GM21737 (cell line): ENCODE measurements at regions not wholly inside any gene's neighbourhood (a gene's known extent, or its start where the extent isn't known, plus 50 kb on each side); places are given as distances from the start of the nearest gene placed in this dataset.

Experiments
- ATAC-seq: cut with Tn5 transposase; IDR thresholded peaks from one replicate; pipeline ENCODE4 v1.9.1; 2021; ENCODE audit warnings: mild to moderate bottlenecking, moderate library complexity; ENCODE audit not compliant: unreplicated experiment

DNA sequence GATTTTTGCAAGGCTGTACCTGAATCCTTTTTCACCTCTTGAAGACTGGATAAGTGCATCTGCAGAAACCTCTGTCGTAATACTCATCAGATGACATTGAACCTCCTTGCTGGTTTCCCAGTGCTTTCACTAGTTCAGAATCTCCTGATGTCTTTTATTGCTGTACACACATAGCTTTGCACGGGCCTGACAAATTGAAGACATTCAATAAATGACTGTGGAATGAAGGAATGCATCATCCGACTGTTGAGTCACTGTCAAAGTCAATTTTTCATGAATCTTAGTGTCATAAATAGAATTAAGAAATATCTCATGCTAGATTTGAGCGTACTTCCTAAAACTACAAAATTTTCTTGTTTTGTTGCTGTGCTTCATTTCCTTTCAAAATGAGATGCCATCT is 598.2 kb upstream of the MAP3K7 start:
- ATAC-seq: no peak

DNA sequence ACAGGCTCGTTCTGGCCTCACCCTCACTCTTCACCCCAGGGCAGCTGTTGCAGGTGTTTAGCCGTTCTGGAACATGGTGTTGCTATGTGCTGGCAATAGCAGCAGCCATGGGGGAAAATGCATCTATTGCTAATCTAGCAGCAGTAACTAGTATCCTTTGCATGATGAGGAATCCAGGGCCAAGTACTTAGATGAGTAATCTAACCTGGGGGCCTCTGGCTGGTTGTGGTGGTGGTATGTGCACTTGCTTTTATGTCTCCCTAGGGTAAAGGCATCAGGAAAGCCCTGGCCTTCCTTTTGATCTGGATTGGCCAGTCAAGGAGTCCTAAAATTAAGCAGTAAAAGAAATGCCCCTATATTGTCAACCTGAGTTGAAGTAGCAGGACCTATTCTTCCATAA is 594.5 kb upstream of the MAP3K7 start:
- no peak for ATAC-seq

DNA sequence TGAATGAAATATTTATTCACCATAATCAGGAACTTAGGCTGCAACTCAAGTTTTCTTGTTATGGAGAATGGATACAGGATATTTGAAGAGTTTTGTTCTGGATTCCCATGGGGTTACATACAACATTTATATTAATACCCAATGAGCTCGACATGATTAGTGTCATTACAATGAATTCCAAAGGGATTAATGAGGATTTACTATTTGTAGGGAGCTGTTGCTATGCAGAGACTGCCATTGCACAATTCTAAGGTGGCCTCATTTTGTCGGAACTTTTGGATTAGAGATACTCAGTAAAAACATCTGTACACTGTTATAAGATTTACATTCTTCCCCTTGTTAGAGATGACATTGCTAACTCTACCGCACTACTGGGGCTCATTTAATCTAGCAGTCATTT is 586.8 kb upstream of the MAP3K7 start:
- no peak for ATAC-seq

GRCh38 chr6:91173186-91173585 is 586.3 kb upstream of the MAP3K7 start:
- ATAC-seq: no peak

DNA sequence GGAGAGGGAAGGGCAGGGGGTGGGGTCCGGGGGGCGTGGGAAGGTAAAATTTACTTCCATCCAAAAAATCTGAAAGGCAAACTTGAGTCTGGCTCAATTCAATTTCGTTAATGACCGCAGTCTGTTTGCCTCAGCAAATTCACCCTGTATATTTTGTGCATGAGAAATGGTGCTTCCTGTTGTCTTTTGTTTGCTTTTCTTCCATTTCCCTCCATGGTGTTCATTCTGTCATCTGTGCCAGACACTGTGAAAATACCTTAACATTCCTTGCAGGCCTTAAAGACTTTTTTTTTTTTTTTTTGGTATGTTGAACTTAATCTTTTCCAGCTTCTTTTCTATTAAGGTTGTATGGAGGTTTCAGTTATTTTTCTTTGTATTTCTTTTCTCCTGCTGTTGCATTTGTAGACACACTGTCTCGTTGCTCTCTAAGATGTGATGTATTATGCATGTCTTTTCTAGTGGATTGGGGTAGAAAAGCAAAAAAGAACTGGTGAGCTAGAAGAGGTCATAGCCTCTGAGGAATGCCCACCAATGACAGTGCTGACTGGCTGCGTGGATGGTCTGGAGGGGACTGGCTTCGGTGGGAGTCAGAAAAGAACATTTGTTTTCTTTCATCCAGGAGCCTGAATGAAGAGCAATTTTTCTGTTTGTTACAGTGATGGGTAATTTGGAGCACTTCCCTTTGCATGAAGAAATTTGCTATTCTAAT is 585.0 kb upstream of the MAP3K7 start:
- no peak for ATAC-seq

- ATAC-seq: no peak
Measured at GRCh38 chr6:91167846-91168245, 581.0 kb upstream of the MAP3K7 start.

- ATAC-seq: no peak
Measured at GRCh38 chr6:91166271-91167046, 579.6 kb upstream of the MAP3K7 start.

DNA sequence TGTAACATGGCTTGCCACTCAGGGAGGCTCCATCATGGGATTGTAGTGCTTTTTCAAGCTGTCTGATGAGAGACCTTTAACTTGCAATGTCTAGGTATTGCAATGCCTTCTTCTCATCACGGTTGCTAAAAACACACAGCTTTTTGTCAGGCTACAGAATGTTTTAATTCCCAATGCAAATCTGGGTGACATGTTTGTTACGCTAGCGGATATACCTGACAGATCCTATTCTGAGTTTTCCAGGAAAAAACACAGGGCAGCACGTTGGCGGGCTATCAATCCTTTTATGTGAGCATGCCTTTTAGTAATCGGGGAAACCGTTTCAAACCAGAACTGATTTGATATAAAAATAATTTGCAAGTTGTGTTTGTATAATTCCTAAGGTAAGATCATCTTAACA is 577.2 kb upstream of the MAP3K7 start:
- ATAC-seq: no peak

GRCh38 chr6:91161246-91161645 is 574.4 kb upstream of the MAP3K7 start:
- no peak for ATAC-seq

GRCh38 chr6:91155129-91155785 is 568.4 kb upstream of the MAP3K7 start:
- ATAC-seq: no peak

GRCh38 chr6:91152824-91153223 is 566.0 kb upstream of the MAP3K7 start:
- no peak for ATAC-seq

- ATAC-seq: no peak
Measured at GRCh38 chr6:91149956-91150705, 563.3 kb upstream of the MAP3K7 start.

GRCh38 chr6:91149246-91149955 is 562.5 kb upstream of the MAP3K7 start:
- ATAC-seq: no peak

DNA sequence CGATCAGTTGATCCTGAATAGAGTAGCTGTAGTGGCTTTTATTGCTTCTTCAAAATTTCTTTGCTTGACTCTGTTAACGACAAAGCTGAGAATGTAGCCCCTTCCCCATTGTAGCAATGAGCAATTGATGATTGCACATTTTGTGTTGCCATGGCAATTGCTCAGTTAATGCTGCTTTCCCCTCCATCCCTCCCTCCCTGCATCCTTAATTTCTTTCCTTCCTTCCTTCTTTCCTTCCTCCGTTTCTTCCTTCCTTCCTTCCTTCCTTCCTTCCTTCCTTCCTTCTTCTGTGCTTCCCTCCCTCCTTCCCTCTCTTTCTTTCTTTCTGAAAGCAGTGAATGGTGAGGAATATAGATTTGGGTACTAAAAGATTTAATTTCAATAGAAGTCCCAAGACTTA is 557.3 kb upstream of the MAP3K7 start:
- ATAC-seq: no peak

DNA sequence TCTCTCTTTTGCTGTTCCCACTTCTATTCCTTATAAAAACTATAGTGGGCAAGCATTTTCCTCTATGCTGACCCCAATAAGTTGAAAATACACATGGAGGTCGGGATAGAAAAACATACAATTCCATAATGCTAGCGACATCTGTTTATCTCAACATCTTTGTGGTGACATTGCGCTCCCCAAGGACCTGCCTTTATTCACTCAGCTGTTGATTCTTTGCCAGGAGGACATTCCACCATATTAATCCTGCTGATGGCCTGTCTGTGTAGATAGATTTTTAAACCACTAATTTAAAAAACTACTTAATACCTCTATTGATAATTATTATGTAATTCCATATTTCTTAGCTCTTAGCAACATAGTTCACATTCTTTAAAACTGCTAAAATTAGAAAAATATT is 555.3 kb upstream of the MAP3K7 start:
- ATAC-seq: no peak

GRCh38 chr6:91141346-91141745 is 554.5 kb upstream of the MAP3K7 start:
- ATAC-seq: no peak

DNA sequence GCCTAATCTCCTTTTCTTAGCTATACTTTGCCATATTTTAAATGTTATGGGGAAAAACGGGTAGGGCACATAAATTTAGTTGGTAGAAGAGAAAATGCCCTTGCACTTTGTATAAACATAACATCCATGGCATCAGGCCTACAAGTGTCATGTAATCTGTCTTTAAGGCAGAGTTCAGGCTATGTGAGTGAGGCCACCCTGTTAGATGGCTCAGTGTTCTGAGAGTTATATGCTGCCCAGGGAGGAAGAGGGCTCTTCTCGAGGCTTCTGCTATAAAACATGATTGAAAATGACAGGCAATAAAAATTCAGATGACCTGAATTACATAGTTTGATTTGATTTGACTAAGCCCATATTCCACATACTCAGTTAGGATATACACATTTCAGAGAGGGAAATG is 553.6 kb upstream of the MAP3K7 start:
- no peak for ATAC-seq

- ATAC-seq: no peak
Measured at GRCh38 chr6:91137286-91137685, 550.4 kb upstream of the MAP3K7 start.

DNA sequence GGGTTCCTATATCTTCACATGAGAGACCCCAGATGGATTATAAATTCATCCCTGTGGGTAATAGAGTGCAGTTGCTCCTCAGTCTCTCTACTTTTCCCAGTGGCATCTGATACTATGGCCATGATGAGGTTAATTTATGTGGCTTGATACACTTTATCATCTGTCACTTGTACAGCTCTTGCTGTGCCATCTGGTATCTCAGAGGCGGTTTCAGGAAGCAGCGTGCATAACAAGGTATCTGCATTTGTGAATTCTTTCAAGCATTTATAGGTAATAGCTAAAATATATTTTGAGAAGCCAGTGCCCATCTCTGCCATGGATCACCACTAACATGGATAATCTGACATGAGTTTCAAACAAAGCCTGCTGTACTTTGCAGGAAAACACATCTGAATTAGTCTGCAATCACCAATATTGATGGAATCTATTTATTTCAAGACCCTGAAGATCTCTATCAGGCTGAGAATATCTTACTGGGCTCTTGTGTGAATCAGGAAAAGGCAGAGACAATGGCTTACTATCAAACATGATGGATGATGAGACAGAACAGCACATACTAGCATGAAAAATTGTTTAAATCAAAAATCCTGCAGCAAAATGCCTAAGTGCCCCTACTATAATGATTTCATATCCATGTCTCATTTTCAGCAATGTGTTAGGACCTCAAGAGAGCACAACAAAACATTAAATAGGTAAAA is 548.7 kb upstream of the MAP3K7 start:
- ATAC-seq: no peak

DNA sequence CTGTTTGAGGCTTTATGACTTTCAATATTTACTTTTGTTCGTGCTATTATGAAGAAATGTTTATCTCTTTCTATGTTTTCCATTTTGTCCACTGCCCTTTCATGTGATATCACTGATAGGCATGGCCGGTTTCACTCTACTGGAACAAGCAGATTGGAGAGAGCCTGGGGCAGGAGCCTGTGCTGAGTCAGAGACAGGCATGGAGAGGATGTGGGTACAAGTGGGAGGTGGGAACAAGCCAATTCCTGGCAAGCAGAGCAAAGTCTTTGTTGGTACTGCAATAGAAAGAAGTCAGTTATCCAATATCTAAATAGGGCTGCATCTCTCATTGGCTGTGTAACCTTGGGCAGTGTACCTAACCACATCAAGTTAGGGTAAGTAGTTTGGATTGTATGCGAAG is 545.6 kb upstream of the MAP3K7 start:
- ATAC-seq: no peak
